ENCODE measurements at regions not wholly inside any gene's neighbourhood (a gene's known extent, or its start where the extent isn't known, plus 50 kb on each side); places are given as distances from the start of the nearest gene placed in this dataset.

DNA sequence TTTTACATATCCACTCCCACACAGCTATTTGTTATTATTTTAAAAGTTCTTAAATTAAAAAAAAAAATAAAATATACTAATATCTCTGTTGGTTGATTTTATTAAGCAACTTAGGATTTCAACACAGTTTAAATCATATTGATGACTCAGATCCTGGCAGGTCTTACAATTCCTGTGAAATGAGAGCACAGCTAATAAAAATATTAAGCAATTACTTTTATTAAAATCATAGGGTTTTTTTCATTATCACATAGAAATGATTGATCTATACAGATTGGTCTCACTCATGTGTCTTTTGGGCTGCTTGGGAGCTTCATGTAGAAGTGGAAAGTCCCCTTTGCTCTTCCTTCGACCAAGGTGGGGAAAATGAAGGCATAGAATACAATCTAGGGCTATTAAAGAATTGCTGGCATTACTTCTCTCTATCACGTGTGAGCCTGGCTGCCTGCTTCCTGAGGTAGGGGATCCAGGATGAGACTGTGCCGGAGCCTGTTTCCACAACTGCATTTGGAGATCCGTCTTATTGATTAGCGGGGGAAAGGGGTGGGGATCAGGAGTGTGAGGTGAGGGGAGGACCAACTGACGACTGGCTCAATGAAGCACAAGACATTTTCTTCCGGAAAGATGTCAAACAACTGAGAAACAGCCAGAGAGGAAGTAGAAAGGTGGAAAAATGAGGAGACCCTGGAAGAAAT, 858.0 kb downstream of the USP25 start:
- Histone ChIP-seq H3K36me3 (ENCODE audit: insufficient read depth, low read length) (no peaks in the 10 kb centered on the region), H2AFZ (ENCODE audit: low read length) (peak overlapping the region; percentile 74), H3K9me3 (ENCODE audit: low read depth, low read length) (no peaks in the 10 kb centered on the region), H3K4me3 (ENCODE audit: insufficient read depth, low read length) (peak overlapping the region; percentile 70), H3K27me3 (ENCODE audit: insufficient read depth, low read length) (no peaks in the 10 kb centered on the region), H3K4me2 (ENCODE audit: insufficient read depth, low read length) (peak overlapping the region; percentile 96), H4K20me1 (ENCODE audit: insufficient read depth, low read length) (no peaks in the 10 kb centered on the region), H3K27ac (ENCODE audit: low read depth, low read length) (peak overlapping the region; percentile 94), H3K4me1 (ENCODE audit: insufficient read depth, low read length) (peaks cover 36% of the 10 kb centered on the region), H3K79me2 (ENCODE audit: insufficient read depth, low read length) (no peaks in the 10 kb centered on the region)
- no peak for TF ChIP-seq CTCF (IDR thresholded peaks at IDR 0.05; ENCODE audit: extremely low read depth, low read depth, low read length)
- no peak for DNase-seq (ENCODE audit: insufficient read length, low spot score, missing footprints)

DNA sequence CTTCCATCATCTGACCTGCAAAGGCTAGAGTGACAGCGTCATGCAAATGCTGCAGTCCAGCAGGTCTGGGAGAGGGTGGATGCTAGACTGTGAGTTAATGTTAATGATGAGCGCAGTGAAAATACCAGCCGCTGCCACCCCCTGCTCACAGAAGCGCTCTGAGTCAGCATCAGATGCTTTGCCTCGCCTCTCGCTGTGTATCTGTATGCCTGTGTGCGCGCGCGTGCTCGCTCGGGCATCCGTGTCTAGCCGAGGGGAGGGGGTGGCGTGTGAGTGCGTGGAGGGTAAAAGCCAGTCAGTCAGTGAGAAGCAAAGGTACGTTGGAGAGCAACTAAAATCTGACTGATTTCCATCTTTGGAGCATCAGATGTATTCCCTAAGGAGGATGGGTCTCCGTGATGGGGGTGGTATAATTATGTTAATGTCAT, 858.7 kb downstream of the USP25 start:
- H3K4me2 ChIP-seq (ENCODE audit: insufficient read depth, low read length), result peak overlapping the region; percentile 96
- H3K79me2 ChIP-seq (ENCODE audit: insufficient read depth, low read length), result no peaks in the 10 kb centered on the region
- no peaks in the 10 kb centered on the region for H4K20me1 ChIP-seq (ENCODE audit: insufficient read depth, low read length)
- no peaks in the 10 kb centered on the region for H3K9me3 ChIP-seq (ENCODE audit: low read depth, low read length)
- DNase-seq (ENCODE audit: insufficient read length, low spot score, missing footprints), result peak; percentile 86
- peak overlapping the region; percentile 70 for H3K4me3 ChIP-seq (ENCODE audit: insufficient read depth, low read length)
- H3K4me1 ChIP-seq (ENCODE audit: insufficient read depth, low read length), result peaks cover 35% of the 10 kb centered on the region
- H3K27ac ChIP-seq (ENCODE audit: low read depth, low read length), result peak overlapping the region; percentile 94
- H2AFZ ChIP-seq (ENCODE audit: low read length), result peak overlapping the region; percentile 74
- TF ChIP-seq CTCF (IDR thresholded peaks at IDR 0.05; ENCODE audit: extremely low read depth, low read depth, low read length), result no peak
- no peaks in the 10 kb centered on the region for H3K36me3 ChIP-seq (ENCODE audit: insufficient read depth, low read length)
- no peaks in the 10 kb centered on the region for H3K27me3 ChIP-seq (ENCODE audit: insufficient read depth, low read length)

DNA sequence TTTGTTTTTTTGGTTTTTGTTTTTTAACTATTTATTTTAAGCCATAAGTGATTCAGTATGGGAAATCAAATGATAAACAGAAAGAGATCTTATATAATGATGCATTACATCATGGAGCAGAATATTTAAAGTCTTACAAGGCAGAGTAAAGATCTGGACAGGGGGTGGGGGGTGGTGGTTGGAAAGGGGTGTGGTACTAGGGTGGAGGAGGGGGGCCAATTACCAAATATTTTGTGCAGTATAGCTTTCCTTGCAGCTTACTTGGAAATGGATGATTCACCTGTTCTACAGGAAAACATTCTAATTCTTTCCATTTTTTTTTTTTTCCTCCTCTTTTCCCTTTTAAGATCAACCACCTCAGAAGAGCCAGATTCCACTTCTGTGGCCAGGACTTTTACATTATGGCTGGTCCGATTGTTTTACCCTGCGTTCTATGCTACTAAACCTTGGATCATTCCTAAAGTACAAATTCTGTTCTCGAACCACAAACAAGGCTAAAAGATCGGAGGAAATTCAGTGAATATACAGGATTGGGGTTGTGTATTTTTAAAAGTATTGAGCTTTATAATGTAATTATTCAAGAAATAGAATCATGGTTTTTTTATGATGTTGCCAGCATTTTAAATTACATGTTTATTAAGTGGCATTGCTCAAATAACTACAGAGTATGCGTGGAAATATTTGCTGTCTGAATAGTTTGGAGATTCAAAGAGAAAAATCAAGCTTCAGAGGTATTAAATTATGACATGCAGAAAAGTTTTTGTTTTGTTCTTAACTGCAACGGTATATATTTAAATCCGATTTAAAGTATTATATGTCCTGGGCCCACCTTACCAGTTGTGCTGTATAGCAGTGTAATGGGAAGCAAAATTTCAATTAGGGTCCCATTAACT, 859.5 kb downstream of the USP25 start:
- DNase-seq (ENCODE audit: insufficient read length, low spot score, missing footprints), result no peak
- Histone ChIP-seq H3K27ac (ENCODE audit: low read depth, low read length) (peak overlapping the region; percentile 94), H2AFZ (ENCODE audit: low read length) (no peak overlapping the region), H3K36me3 (ENCODE audit: insufficient read depth, low read length) (no peaks in the 10 kb centered on the region), H3K4me2 (ENCODE audit: insufficient read depth, low read length) (peak overlapping the region; percentile 96), H3K27me3 (ENCODE audit: insufficient read depth, low read length) (no peaks in the 10 kb centered on the region), H4K20me1 (ENCODE audit: insufficient read depth, low read length) (no peaks in the 10 kb centered on the region), H3K4me3 (ENCODE audit: insufficient read depth, low read length) (peak overlapping the region; percentile 70), H3K79me2 (ENCODE audit: insufficient read depth, low read length) (no peaks in the 10 kb centered on the region), H3K4me1 (ENCODE audit: insufficient read depth, low read length) (peaks cover 29% of the 10 kb centered on the region), H3K9me3 (ENCODE audit: low read depth, low read length) (no peaks in the 10 kb centered on the region)
- TF ChIP-seq CTCF (IDR thresholded peaks at IDR 0.05; ENCODE audit: extremely low read depth, low read depth, low read length), result no peak

DNA sequence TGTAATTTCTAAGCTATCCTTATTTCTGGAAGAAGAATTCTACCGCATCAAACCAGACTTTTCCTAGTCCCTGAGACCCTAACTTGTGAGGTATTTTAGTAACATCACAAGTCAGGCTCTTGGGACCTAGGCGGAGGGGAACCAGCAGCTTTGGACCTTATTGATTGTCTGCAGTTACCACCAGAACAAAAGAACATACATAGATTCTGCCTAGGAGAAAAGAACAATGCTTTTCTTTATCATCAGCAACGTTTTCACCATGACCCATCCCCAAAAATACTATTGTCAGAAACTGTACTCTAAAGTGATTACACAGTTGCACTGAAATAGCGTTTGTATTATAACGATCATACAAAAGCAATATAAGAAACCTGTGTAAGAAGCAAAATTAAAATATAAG, 860.4 kb downstream of the USP25 start:
- H2AFZ ChIP-seq (ENCODE audit: low read length), result no peak overlapping the region
- H3K4me1 ChIP-seq (ENCODE audit: insufficient read depth, low read length), result peaks cover 28% of the 10 kb centered on the region
- no peak overlapping the region for H3K27ac ChIP-seq (ENCODE audit: low read depth, low read length)
- H4K20me1 ChIP-seq (ENCODE audit: insufficient read depth, low read length), result no peaks in the 10 kb centered on the region
- H3K79me2 ChIP-seq (ENCODE audit: insufficient read depth, low read length), result no peaks in the 10 kb centered on the region
- TF ChIP-seq CTCF (IDR thresholded peaks at IDR 0.05; ENCODE audit: extremely low read depth, low read depth, low read length), result no peak
- no peak overlapping the region for H3K4me3 ChIP-seq (ENCODE audit: insufficient read depth, low read length)
- no peak for DNase-seq (ENCODE audit: insufficient read length, low spot score, missing footprints)
- no peaks in the 10 kb centered on the region for H3K36me3 ChIP-seq (ENCODE audit: insufficient read depth, low read length)
- no peaks in the 10 kb centered on the region for H3K9me3 ChIP-seq (ENCODE audit: low read depth, low read length)
- H3K27me3 ChIP-seq (ENCODE audit: insufficient read depth, low read length), result no peaks in the 10 kb centered on the region
- H3K4me2 ChIP-seq (ENCODE audit: insufficient read depth, low read length), result no peak overlapping the region
